IMR-90 (cell line): ENCODE measurements at regions not wholly inside any gene's neighbourhood (a gene's known extent, or its start where the extent isn't known, plus 50 kb on each side); places are given as distances from the start of the nearest gene placed in this dataset.

Experiments
- ATAC-seq: fragments of 200-7000 bp; cut with Tn5 transposase; 2 replicates; pipeline ENCODE4 v1.9.1; 2020; ENCODE audit warnings: low read depth, mild to moderate bottlenecking, moderate library complexity
- BruUV-seq: library from RNA; stranded (reverse); fragments of 400-500 nt; replicated peaks from 2 replicates; lab custom pipeline; 2021; lab: Mats Ljungman, UMichigan
- CTCF ChIA-PET: fragments of 300-600 bp; formaldehyde crosslinking; extraction: SDS; loops from one replicate; lab custom pipeline; 2021; ENCODE audit warnings: antibody characterized with exemption; lab: Yijun Ruan, JAX
- POLR2A ChIA-PET: fragments of 300-600 bp; sonication (Branson Sonifier 250); formaldehyde crosslinking; loops from one replicate; lab custom pipeline; 2022; ENCODE audit warnings: antibody characterized with exemption; ENCODE audit not compliant: unreplicated experiment; lab: Charles Lee
- DNase-seq: peaks from one replicate; pipeline ENCODE4 v3.0.0; 2013
- H2AFZ ChIP-seq: replicated peaks from 2 replicates; pipeline ENCODE3; 2013; ENCODE audit warnings: low read length, mild to moderate bottlenecking; ENCODE audit not compliant: poor library complexity
- H2AK5ac ChIP-seq: 2 replicates; pipeline ENCODE4 v1.6.1; 2013; ENCODE audit warnings: low read depth, low read length, inconsistent platforms
- H2AK9ac ChIP-seq: replicated peaks from 2 replicates; pipeline ENCODE3; 2013; ENCODE audit warnings: mild to moderate bottlenecking, low read depth, low read length, moderate library complexity; ENCODE audit not compliant: poor library complexity
- H2BK120ac ChIP-seq: 2 replicates; pipeline ENCODE4 v1.6.1; 2013; ENCODE audit warnings: low read depth, low read length, inconsistent platforms
- H2BK15ac ChIP-seq: 3 replicates; pipeline ENCODE4 v1.6.1; 2013; ENCODE audit warnings: low read depth, low read length, inconsistent platforms
- H2BK20ac ChIP-seq: 2 replicates; pipeline ENCODE4 v1.6.1; 2013; ENCODE audit warnings: low read depth, mild to moderate bottlenecking, inconsistent platforms, low read length, moderate library complexity
- H2BK5ac ChIP-seq: 2 replicates; pipeline ENCODE4 v1.6.1; 2013; ENCODE audit warnings: mild to moderate bottlenecking, low read depth, low read length, inconsistent platforms; ENCODE audit not compliant: poor library complexity, severe bottlenecking
- H3K14ac ChIP-seq: replicated peaks from 2 replicates; pipeline ENCODE4 v1.6.1; 2013; ENCODE audit warnings: low read depth, low read length, inconsistent platforms
- H3K18ac ChIP-seq: 2 replicates; pipeline ENCODE4 v1.6.1; 2013; ENCODE audit warnings: low read depth, low read length, control low read depth
- H3K23ac ChIP-seq: 2 replicates; pipeline ENCODE4 v1.6.1; 2013; ENCODE audit warnings: low read depth, low read length, inconsistent platforms
- H3K27ac ChIP-seq: 2 replicates; pipeline ENCODE4 v1.5.1; 2013; ENCODE audit warnings: mild to moderate bottlenecking, control low read depth, low read length; ENCODE audit not compliant: insufficient read depth
- H3K27me3 ChIP-seq: 2 replicates; pipeline ENCODE4 v1.6.1; 2013; ENCODE audit warnings: low read length; ENCODE audit not compliant: control insufficient read depth, insufficient read depth
- H3K36me3 ChIP-seq: 2 replicates; pipeline ENCODE4 v1.6.1; 2013; ENCODE audit warnings: low read length, mixed read lengths; ENCODE audit not compliant: control insufficient read depth, insufficient read depth
- H3K4ac ChIP-seq: 2 replicates; pipeline ENCODE4 v1.6.1; 2013; ENCODE audit warnings: low read depth, low read length, inconsistent platforms
- H3K4me1 ChIP-seq: 2 replicates; pipeline ENCODE4 v1.6.1; 2013; ENCODE audit warnings: low read length, mixed read lengths; ENCODE audit not compliant: control insufficient read depth, insufficient read depth
- H3K4me2 ChIP-seq: 2 replicates; pipeline ENCODE4 v1.6.1; 2013; ENCODE audit warnings: low read depth, mild to moderate bottlenecking, control low read depth, low read length, moderate library complexity
- H3K4me3 ChIP-seq: 2 replicates; pipeline ENCODE4 v1.5.1; 2013; ENCODE audit warnings: low read depth, mild to moderate bottlenecking, control low read depth, low read length, moderate library complexity; ENCODE audit not compliant: insufficient read depth
- H3K56ac ChIP-seq: 2 replicates; pipeline ENCODE4 v1.6.1; 2013; ENCODE audit warnings: low read length, inconsistent platforms; ENCODE audit not compliant: insufficient read depth; ENCODE audit errors: extremely low read depth
- H3K79me1 ChIP-seq, 2 experiments: 2 replicates each; pipeline ENCODE4 v1.6.1; 2013; ENCODE audit warnings: low read length in 2 of 2, inconsistent platforms in 1 of 2, low read depth in 1 of 2
- H3K9ac ChIP-seq: 2 replicates; pipeline ENCODE4 v1.6.1; 2013; ENCODE audit warnings: low read depth, low read length, control low read depth
- H3K9me1 ChIP-seq: 2 replicates; pipeline ENCODE4 v1.6.1; 2013; ENCODE audit warnings: low read length, inconsistent platforms; ENCODE audit not compliant: insufficient read depth
- H3K9me3 ChIP-seq: 2 replicates; pipeline ENCODE4 v1.6.1; 2013; ENCODE audit warnings: low read length; ENCODE audit not compliant: control insufficient read depth, insufficient read depth
- H4K20me1 ChIP-seq: 2 replicates; pipeline ENCODE4 v1.6.1; 2013; ENCODE audit warnings: low read length, inconsistent platforms; ENCODE audit not compliant: insufficient read depth
- H4K5ac ChIP-seq: 2 replicates; pipeline ENCODE4 v1.6.1; 2013; ENCODE audit warnings: mild to moderate bottlenecking, low read depth, low read length, control low read depth
- H4K8ac ChIP-seq, 2 experiments: 2 replicates each; pipeline ENCODE4 v1.6.1; 2013; ENCODE audit warnings: low read depth in 2 of 2, low read length in 2 of 2, control low read depth in 1 of 2, inconsistent platforms in 1 of 2
- H4K91ac ChIP-seq: 2 replicates; pipeline ENCODE4 v1.6.1; 2013; ENCODE audit warnings: low read depth, low read length, inconsistent platforms; ENCODE audit not compliant: insufficient read depth
- CHD1 ChIP-seq: IDR thresholded peaks from 2 replicates; pipeline ENCODE4 v1.6.1; 2012; ENCODE audit warnings: low read depth, low read length, improper control_type of control experiment
- POLR2A ChIP-seq: IDR thresholded peaks from 2 replicates; pipeline ENCODE4 v1.6.1; 2012; ENCODE audit warnings: mild to moderate bottlenecking, low read depth, low read length
- RAD21 ChIP-seq: IDR thresholded peaks from 2 replicates; pipeline ENCODE4 v1.6.1; 2012; ENCODE audit warnings: low read length, improper control_type of control experiment
- RFX5 ChIP-seq: IDR thresholded peaks from 2 replicates; pipeline ENCODE4 v1.8.0; 2012; ENCODE audit warnings: low read depth, mild to moderate bottlenecking, low read length, moderate library complexity
- WGBS, 2 experiments: methylation state at CpG; one replicate each; pipeline versions ENCODE4 v1.1.5 to v1.1.7; 2013; ENCODE audit warnings: missing lambda C conversion rate in 2 of 2; ENCODE audit not compliant: insufficient read length in 1 of 2; ENCODE audit errors: extremely low coverage in 2 of 2; 5-methylcytosine and 5-hydroxymethylcytosine counted together
- dilution Hi-C: fragments of 300-500 bp; cut with HindIII; formaldehyde crosslinking; loops from one replicate; pipeline ENCODE4 v1.14.3; 2018; ENCODE audit warnings: low sequenced_read_pairs; ENCODE audit not compliant: unreplicated experiment
- in situ Hi-C: fragments of 300-500 bp; cut with MboI; formaldehyde crosslinking; loops from 3 replicates; pipeline ENCODE4 v1.14.3; 2019; ENCODE audit warnings: low sequenced_read_pairs, inconsistent platforms, mixed read lengths
- intact Hi-C: fragments of 100-400 bp; cut with micrococcal nuclease; formaldehyde crosslinking; loops from 2 replicates; pipeline ENCODE4 v1.10.0; 2022
- TF ChIP-seq, protein P1 (sequence below): fragments of 150-350 bp; IDR thresholded peaks from 2 replicates; pipeline ENCODE4 v1.6.1; 2016; ENCODE audit warnings: low read depth, mild to moderate bottlenecking, low read length, moderate library complexity, borderline replicate concordance
- TF ChIP-seq, protein P2 (sequence below): fragments of 150-350 bp; IDR thresholded peaks from 2 replicates; pipeline ENCODE4 v1.6.1; 2017; ENCODE audit warnings: mild to moderate bottlenecking, antibody characterized with exemption, low read length, low read depth

DNA sequence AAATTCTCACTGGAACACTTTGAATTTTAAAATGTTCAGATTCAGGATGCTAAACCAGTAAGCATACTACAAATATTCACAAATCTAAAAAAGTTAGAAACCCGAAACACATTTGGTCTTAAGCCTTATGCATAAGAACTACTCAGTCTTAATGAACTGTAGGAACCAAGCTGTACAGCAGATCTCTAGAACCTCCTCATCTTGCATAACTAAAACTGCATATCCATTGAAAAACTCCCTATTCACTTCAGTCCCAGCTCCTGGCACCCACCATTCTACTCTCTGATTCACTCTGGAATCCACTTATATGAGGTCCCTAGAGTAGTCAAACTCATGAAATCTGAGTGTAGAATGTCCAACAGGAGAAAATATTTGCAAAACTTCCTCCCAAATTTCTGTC, 65.6 kb upstream of the CEACAM8 start:
- Histone ChIP-seq H4K20me1 (no peaks in the 10 kb centered on the region), H2BK20ac (no peak overlapping the region), H2BK15ac (no peak overlapping the region), H2BK5ac (no peak overlapping the region), H3K18ac (no peak overlapping the region), H2AK5ac (no peak overlapping the region), H4K8ac (no peak overlapping the region), H3K9me3 (no peaks in the 10 kb centered on the region), H3K9me1 (no peaks in the 10 kb centered on the region), H3K27me3 (peaks cover 16% of the 10 kb centered on the region), H3K9ac (no peak overlapping the region), H3K36me3 (no peaks in the 10 kb centered on the region), H4K91ac (no peak overlapping the region), H3K56ac (no peak overlapping the region), H3K4me2 (no peak overlapping the region), H4K5ac (no peak overlapping the region), H3K27ac (no peak overlapping the region), H3K23ac (no peak overlapping the region), H2AFZ (no peak overlapping the region), H3K4me3 (no peak overlapping the region), H2BK120ac (no peak overlapping the region), H2AK9ac (no peak overlapping the region), H3K4me1 (no peaks in the 10 kb centered on the region), H3K4ac (no peak overlapping the region), H3K79me1 (no peaks in the 10 kb centered on the region), H3K14ac (no peak overlapping the region)
- no peak for ATAC-seq
- ChIA-PET CTCF (no interaction called here), POLR2A (no interaction called here)
- intact Hi-C loops: no loop called here
- BruUV-seq: no TSS peak
- TF ChIP-seq, protein P1, sequence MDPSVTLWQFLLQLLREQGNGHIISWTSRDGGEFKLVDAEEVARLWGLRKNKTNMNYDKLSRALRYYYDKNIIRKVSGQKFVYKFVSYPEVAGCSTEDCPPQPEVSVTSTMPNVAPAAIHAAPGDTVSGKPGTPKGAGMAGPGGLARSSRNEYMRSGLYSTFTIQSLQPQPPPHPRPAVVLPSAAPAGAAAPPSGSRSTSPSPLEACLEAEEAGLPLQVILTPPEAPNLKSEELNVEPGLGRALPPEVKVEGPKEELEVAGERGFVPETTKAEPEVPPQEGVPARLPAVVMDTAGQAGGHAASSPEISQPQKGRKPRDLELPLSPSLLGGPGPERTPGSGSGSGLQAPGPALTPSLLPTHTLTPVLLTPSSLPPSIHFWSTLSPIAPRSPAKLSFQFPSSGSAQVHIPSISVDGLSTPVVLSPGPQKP: no peak
- no peak for TF ChIP-seq POLR2A
- no peak for TF ChIP-seq RFX5
- TF ChIP-seq CHD1: no peak
- TF ChIP-seq, protein P2, sequence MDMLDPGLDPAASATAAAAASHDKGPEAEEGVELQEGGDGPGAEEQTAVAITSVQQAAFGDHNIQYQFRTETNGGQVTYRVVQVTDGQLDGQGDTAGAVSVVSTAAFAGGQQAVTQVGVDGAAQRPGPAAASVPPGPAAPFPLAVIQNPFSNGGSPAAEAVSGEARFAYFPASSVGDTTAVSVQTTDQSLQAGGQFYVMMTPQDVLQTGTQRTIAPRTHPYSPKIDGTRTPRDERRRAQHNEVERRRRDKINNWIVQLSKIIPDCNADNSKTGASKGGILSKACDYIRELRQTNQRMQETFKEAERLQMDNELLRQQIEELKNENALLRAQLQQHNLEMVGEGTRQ: no peak
- no peak for TF ChIP-seq RAD21
- in situ Hi-C loops: no loop called here
- WGBS, 2 experiments: 60% methylated on average over 1 of the region's 1 CpG; no CpG with 5 or more reads in 1 of the 2 experiments
- dilution Hi-C loops: no loop called here
- no peak for DNase-seq
